ENCODE measurements at regions not wholly inside any gene's neighbourhood (a gene's known extent, or its start where the extent isn't known, plus 50 kb on each side); places are given as distances from the start of the nearest gene placed in this dataset.
A peak's percentile ranks its signal among the peaks of the same experiment; 100 is the strongest.
"Not testable (repeated sequence)": the region's sequence is repeated elsewhere in the genome, so short reads cannot be mapped to it uniquely, and the experiment has no call there.

DNA sequence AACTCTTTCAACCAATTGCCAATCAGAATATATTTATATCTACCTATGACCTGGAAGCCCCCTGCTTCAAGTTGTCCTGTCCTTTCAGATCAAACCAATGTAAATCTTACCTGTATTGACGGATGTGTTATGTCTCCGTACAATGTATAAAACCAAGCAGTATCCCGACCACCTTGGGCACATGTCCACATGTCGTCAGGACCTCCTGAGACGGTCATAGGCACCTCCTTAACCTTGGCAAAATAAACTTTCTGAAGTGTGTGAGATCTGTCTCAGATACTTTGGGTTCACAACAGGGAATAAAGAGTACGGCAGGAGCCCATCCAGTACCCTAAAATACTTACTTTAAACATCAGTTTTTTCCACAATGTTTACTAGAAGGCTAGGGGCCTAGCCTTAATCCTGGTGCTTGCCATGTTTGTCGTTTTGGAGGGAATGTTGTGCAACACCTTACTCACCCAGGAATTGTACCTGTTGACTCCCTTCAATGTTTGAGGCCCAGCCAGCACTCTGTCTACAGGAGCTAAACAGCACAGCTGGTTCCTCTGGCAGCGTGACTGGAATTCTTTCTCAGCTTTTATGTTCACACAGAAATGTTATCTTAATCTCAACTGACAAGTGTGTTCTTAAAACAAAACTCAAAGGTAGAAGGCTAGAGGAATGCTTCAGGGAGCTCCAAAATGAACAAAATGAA is 90.8 kb upstream of the USP25 start:
- DNase-seq (ENCODE audit: low spot score) = peak; percentile 89
- Histone ChIP-seq H3K27me3 (replicated peaks; ENCODE audit: insufficient read depth) (no peaks in the 10 kb centered on the region), H3K4me3 (no peak overlapping the region), H3K27ac (no peak overlapping the region), H3K36me3 (no peaks in the 10 kb centered on the region), H3K9me3 (no peaks in the 10 kb centered on the region), H3K4me1 (replicated peaks) (no peaks in the 10 kb centered on the region)
- TF ChIP-seq POLR2A (IDR thresholded peaks at IDR 0.05) (no peak), POLR2AphosphoS5 (IDR thresholded peaks at IDR 0.05) (peak; percentile 73)
- TF ChIP-seq, protein P1, sequence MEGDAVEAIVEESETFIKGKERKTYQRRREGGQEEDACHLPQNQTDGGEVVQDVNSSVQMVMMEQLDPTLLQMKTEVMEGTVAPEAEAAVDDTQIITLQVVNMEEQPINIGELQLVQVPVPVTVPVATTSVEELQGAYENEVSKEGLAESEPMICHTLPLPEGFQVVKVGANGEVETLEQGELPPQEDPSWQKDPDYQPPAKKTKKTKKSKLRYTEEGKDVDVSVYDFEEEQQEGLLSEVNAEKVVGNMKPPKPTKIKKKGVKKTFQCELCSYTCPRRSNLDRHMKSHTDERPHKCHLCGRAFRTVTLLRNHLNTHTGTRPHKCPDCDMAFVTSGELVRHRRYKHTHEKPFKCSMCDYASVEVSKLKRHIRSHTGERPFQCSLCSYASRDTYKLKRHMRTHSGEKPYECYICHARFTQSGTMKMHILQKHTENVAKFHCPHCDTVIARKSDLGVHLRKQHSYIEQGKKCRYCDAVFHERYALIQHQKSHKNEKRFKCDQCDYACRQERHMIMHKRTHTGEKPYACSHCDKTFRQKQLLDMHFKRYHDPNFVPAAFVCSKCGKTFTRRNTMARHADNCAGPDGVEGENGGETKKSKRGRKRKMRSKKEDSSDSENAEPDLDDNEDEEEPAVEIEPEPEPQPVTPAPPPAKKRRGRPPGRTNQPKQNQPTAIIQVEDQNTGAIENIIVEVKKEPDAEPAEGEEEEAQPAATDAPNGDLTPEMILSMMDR (IDR thresholded peaks at IDR 0.05) = no peak
- intact Hi-C loops (cut with DNase I) = no loop called here
- WGBS = 64% methylated on average over 8 of the region's 8 CpGs

DNA sequence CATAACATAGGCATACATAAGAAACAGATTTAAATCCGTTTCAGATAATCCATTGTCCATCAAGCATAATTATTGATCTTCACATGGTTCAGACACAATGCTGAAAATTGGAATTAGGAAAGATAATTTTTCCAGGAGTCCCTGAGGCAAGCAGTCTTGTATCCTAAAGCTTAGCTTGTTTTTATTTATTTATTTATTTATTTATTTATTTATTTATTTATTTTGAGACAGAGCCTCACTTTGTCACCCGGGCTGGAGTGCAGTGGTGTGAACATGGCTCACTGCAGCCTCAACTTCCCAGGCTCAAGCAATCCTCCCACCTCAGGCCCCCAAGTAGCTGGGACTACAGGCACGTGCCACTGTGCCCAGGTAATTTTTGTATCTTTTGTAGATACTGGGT is 89.7 kb upstream of the USP25 start:
- H3K4me3 ChIP-seq; H3K27ac ChIP-seq; intact Hi-C loops (cut with DNase I); H3K36me3 ChIP-seq; DNase-seq (ENCODE audit: low spot score); H3K27me3 ChIP-seq (replicated peaks; ENCODE audit: insufficient read depth); H3K9me3 ChIP-seq; H3K4me1 ChIP-seq (replicated peaks): not testable (repeated sequence)
- WGBS = 95% methylated on average over 3 of the region's 3 CpGs

DNA sequence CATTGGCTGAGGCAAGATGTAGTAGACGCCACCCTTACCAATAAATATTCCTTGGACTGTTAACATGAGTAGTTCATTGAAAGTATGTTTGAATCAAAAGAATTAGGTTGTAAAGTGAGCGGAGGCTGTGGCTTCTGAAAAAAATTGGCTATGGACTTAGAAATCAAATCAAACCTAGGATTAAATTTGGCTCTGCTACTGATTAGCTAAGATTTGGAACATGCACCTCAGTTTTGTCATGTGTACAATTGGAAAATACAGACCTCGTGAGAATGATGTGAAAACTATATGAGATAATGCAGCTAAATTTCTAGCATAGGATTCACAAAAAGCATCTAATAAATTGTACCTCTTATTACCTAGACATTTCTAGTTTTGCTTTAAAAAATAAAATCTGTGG is 85.3 kb upstream of the USP25 start:
- Histone ChIP-seq H3K4me1 (replicated peaks) (no peaks in the 10 kb centered on the region), H3K36me3 (no peaks in the 10 kb centered on the region), H3K4me3 (no peak overlapping the region), H3K9me3 (no peaks in the 10 kb centered on the region), H3K27me3 (replicated peaks; ENCODE audit: insufficient read depth) (no peaks in the 10 kb centered on the region), H3K27ac (no peak overlapping the region)
- 52% methylated on average over 3 of the region's 3 CpGs for WGBS
- TF ChIP-seq POLR2AphosphoS5 (IDR thresholded peaks at IDR 0.05) = no peak
- DNase-seq (ENCODE audit: low spot score) = no peak
- intact Hi-C loops (cut with DNase I) = no loop called here

DNA sequence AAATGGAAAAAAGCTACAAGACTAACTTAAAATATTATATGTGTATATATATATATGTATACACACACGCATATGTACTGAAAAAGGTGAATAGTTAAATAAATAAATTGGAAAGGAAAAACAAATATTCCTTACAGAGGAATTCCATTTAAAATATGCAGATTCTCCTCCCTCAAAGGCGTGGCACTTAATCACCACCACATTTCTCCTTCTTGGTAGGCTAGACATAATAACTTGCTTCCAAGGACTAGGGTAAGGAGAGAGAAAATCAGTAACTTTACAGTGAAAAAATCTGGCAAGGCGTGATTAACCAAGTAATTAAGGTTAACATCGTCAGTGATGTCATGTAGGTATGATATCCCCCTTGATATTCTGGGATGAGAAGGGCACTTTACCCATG is 84.0 kb upstream of the USP25 start:
- Histone ChIP-seq H3K4me1 (replicated peaks) (no peaks in the 10 kb centered on the region), H3K27me3 (replicated peaks; ENCODE audit: insufficient read depth) (no peaks in the 10 kb centered on the region), H3K27ac (no peak overlapping the region), H3K4me3 (no peak overlapping the region), H3K36me3 (no peaks in the 10 kb centered on the region), H3K9me3 (no peaks in the 10 kb centered on the region)
- no peak for DNase-seq (ENCODE audit: low spot score)
- intact Hi-C loops (cut with DNase I) = no loop called here
- 92% methylated on average over 4 of the region's 4 CpGs for WGBS
- no peak for TF ChIP-seq POLR2A (IDR thresholded peaks at IDR 0.05)
- no peak for TF ChIP-seq POLR2AphosphoS5 (IDR thresholded peaks at IDR 0.05)
- TF ChIP-seq, protein P1 (IDR thresholded peaks at IDR 0.05) = no peak

DNA sequence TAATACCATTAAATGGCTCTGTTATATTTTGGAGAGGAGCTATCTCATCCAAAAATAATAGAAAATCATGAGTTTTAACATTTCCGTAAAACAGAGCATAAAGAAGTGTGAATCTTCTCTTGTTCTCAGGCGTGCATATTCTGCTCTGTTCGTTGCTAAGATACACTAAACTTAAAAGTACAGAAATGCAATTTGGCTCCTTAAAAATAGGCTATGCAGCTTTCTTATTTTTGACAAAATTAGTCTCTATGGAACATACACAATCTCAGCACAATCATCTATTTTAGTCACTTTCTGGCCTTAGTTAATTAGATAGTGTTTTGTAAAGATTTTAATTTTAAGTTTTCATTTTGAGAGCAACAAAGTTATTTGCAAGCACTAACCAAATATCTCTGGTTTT is 79.0 kb upstream of the USP25 start:
- H3K27me3 ChIP-seq (replicated peaks; ENCODE audit: insufficient read depth) = no peaks in the 10 kb centered on the region
- TF ChIP-seq, protein P1 (IDR thresholded peaks at IDR 0.05) = no peak
- TF ChIP-seq POLR2AphosphoS5 (IDR thresholded peaks at IDR 0.05) (no peak), POLR2A (IDR thresholded peaks at IDR 0.05) (no peak)
- intact Hi-C loops (cut with DNase I) = no loop called here
- no peaks in the 10 kb centered on the region for H3K4me1 ChIP-seq (replicated peaks)
- no peaks in the 10 kb centered on the region for H3K9me3 ChIP-seq
- WGBS = 80% methylated on average over 3 of the region's 3 CpGs
- H3K36me3 ChIP-seq = no peaks in the 10 kb centered on the region
- H3K27ac ChIP-seq = no peak overlapping the region
- no peak overlapping the region for H3K4me3 ChIP-seq
- no peak for DNase-seq (ENCODE audit: low spot score)

DNA sequence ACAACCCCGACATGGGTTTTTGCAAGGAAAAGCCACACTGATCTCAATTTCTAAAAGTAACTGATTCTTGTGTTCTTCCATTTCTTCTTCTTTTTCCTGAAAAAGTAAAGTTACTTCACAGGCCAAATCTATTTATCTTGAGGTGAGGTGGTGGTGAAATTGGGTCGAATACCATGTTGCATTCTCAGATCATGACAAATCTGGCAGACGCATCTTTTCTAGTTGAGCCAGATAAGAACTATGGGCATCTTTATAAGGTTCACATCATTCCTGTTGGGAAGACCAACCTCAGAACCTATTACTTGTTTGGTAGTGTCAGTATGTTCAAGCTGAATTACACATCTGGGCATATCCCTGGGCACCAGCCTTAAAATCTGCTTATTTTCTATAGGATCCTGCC is 78.6 kb upstream of the USP25 start:
- Histone ChIP-seq H3K4me3 (no peak overlapping the region), H3K27me3 (replicated peaks; ENCODE audit: insufficient read depth) (no peaks in the 10 kb centered on the region), H3K9me3 (no peaks in the 10 kb centered on the region), H3K4me1 (replicated peaks) (no peaks in the 10 kb centered on the region), H3K27ac (no peak overlapping the region), H3K36me3 (no peaks in the 10 kb centered on the region)
- no peak for DNase-seq (ENCODE audit: low spot score)
- intact Hi-C loops (cut with DNase I) = no loop called here
- 54% methylated on average over 3 of the region's 3 CpGs for WGBS
- TF ChIP-seq POLR2AphosphoS5 (IDR thresholded peaks at IDR 0.05) = no peak
- TF ChIP-seq POLR2A (IDR thresholded peaks at IDR 0.05) = no peak
- TF ChIP-seq, protein P1 (IDR thresholded peaks at IDR 0.05) = no peak

All from prostate gland (tissue), 2 donors.